ENCODE measurements at regions not wholly inside any gene's neighbourhood (a gene's known extent, or its start where the extent isn't known, plus 50 kb on each side); places are given as distances from the start of the nearest gene placed in this dataset.

- DNase-seq (no peak), ATAC-seq (ENCODE audit: low FRiP score) (no peak)
- Histone ChIP-seq H3K9me3 (ENCODE audit: control insufficient read depth, low read length) (no peaks in the 10 kb centered on the region), H3K27me3 (ENCODE audit: control insufficient read depth in 1 of 2, insufficient read depth in 2 of 2, low read length in 1 of 2) (no peaks in the 10 kb centered on the region), H3K27ac (ENCODE audit: low read depth in 1 of 2, low read length in 2 of 2) (no peak overlapping the region), H3K4me1 (ENCODE audit: control insufficient read depth in 1 of 2, insufficient read depth in 2 of 2, low read length in 2 of 2) (no peaks in the 10 kb centered on the region), H3K4me3 (ENCODE audit: low read length in 2 of 2) (no peak overlapping the region), H3K36me3 (ENCODE audit: control insufficient read depth in 1 of 2, insufficient read depth in 2 of 2, low read length in 1 of 2) (no peaks in the 10 kb centered on the region)
- WGBS, 2 donors: 91% methylated on average over 4 of the region's 4 CpGs
- intact Hi-C loops (cut with DNase I): no loop called here
Observed at GRCh38 chr1:30633294-30633693, 90.1 kb downstream of the MATN1 start.

- no peaks in the 10 kb centered on the region for H3K4me1 ChIP-seq (ENCODE audit: control insufficient read depth in 1 of 2, insufficient read depth in 2 of 2, low read length in 2 of 2)
- WGBS, 2 donors: 79 to 80% methylated on average over 7 of the region's 7 CpGs
- H3K4me3 ChIP-seq (ENCODE audit: low read length in 2 of 2): no peak overlapping the region
- H3K36me3 ChIP-seq (ENCODE audit: control insufficient read depth in 1 of 2, insufficient read depth in 2 of 2, low read length in 1 of 2): no peaks in the 10 kb centered on the region
- no peaks in the 10 kb centered on the region for H3K27me3 ChIP-seq (ENCODE audit: control insufficient read depth in 1 of 2, insufficient read depth in 2 of 2, low read length in 1 of 2)
- ATAC-seq (ENCODE audit: low FRiP score) (no peak), DNase-seq (no peak)
- no peak overlapping the region for H3K27ac ChIP-seq (ENCODE audit: low read depth in 1 of 2, low read length in 2 of 2)
- intact Hi-C loops (cut with DNase I): no loop called here
- H3K9me3 ChIP-seq (ENCODE audit: control insufficient read depth, low read length): no peaks in the 10 kb centered on the region
Observed at GRCh38 chr1:30632481-30632880, 90.9 kb downstream of the MATN1 start.

- peak in 1 of 2 donors; percentile 78 for DNase-seq
- H3K4me3 ChIP-seq (ENCODE audit: low read length in 2 of 2): no peak overlapping the region
- H3K36me3 ChIP-seq (ENCODE audit: control insufficient read depth in 1 of 2, insufficient read depth in 2 of 2, low read length in 1 of 2): no peaks in the 10 kb centered on the region
- peaks cover 4% of the 10 kb centered on the region for H3K9me3 ChIP-seq (ENCODE audit: control insufficient read depth, low read length)
- ATAC-seq (ENCODE audit: low FRiP score): no peak
- WGBS, 2 donors: 94 to 95% methylated on average over 2 of the region's 2 CpGs
- peaks cover 0 to 3% of the 10 kb centered on the region in 2 donors for H3K27me3 ChIP-seq (ENCODE audit: control insufficient read depth in 1 of 2, insufficient read depth in 2 of 2, low read length in 1 of 2)
- no peaks in the 10 kb centered on the region for H3K4me1 ChIP-seq (ENCODE audit: control insufficient read depth in 1 of 2, insufficient read depth in 2 of 2, low read length in 2 of 2)
- intact Hi-C loops (cut with DNase I): no loop called here
- no peak overlapping the region for H3K27ac ChIP-seq (ENCODE audit: low read depth in 1 of 2, low read length in 2 of 2)
Observed at GRCh38 chr1:30631700-30632099, 91.7 kb downstream of the MATN1 start.

GRCh38 chr1:30629501-30629900 lies 93.9 kb downstream of the MATN1 start:
- peak in 1 of 2 donors; percentile 62 for DNase-seq
- Histone ChIP-seq H3K27ac (ENCODE audit: low read depth in 1 of 2, low read length in 2 of 2) (no peak overlapping the region), H3K4me1 (ENCODE audit: control insufficient read depth in 1 of 2, insufficient read depth in 2 of 2, low read length in 2 of 2) (no peaks in the 10 kb centered on the region), H3K36me3 (ENCODE audit: control insufficient read depth in 1 of 2, insufficient read depth in 2 of 2, low read length in 1 of 2) (no peaks in the 10 kb centered on the region), H3K27me3 (ENCODE audit: control insufficient read depth in 1 of 2, insufficient read depth in 2 of 2, low read length in 1 of 2) (peaks cover 0 to 3% of the 10 kb centered on the region in 2 donors), H3K9me3 (ENCODE audit: control insufficient read depth, low read length) (peaks cover 8% of the 10 kb centered on the region), H3K4me3 (ENCODE audit: low read length in 2 of 2) (no peak overlapping the region)
- intact Hi-C loops (cut with DNase I): no loop called here
- 70 to 74% methylated on average over 5 of the region's 5 CpGs for WGBS, 2 donors
- ATAC-seq (ENCODE audit: low FRiP score): no peak

- intact Hi-C loops (cut with DNase I): no loop called here
- 26 to 29% methylated on average over 2 of the region's 2 CpGs for WGBS, 2 donors
- ATAC-seq (ENCODE audit: low FRiP score) (no peak), DNase-seq (peak in 1 of 2 donors; percentile 34)
- Histone ChIP-seq H3K27ac (ENCODE audit: low read depth in 1 of 2, low read length in 2 of 2) (no peak overlapping the region), H3K9me3 (ENCODE audit: control insufficient read depth, low read length) (peaks cover 10% of the 10 kb centered on the region), H3K27me3 (ENCODE audit: control insufficient read depth in 1 of 2, insufficient read depth in 2 of 2, low read length in 1 of 2) (peaks cover 0 to 3% of the 10 kb centered on the region in 2 donors), H3K4me1 (ENCODE audit: control insufficient read depth in 1 of 2, insufficient read depth in 2 of 2, low read length in 2 of 2) (no peaks in the 10 kb centered on the region), H3K4me3 (ENCODE audit: low read length in 2 of 2) (no peak overlapping the region), H3K36me3 (ENCODE audit: control insufficient read depth in 1 of 2, insufficient read depth in 2 of 2, low read length in 1 of 2) (no peaks in the 10 kb centered on the region)
Observed at GRCh38 chr1:30627994-30628393, 95.4 kb downstream of the MATN1 start.

- Histone ChIP-seq H3K27me3 (ENCODE audit: control insufficient read depth in 1 of 2, insufficient read depth in 2 of 2, low read length in 1 of 2) (peaks cover 0 to 3% of the 10 kb centered on the region in 2 donors), H3K27ac (ENCODE audit: low read depth in 1 of 2, low read length in 2 of 2) (no peak overlapping the region), H3K9me3 (ENCODE audit: control insufficient read depth, low read length) (peaks cover 11% of the 10 kb centered on the region), H3K36me3 (ENCODE audit: control insufficient read depth in 1 of 2, insufficient read depth in 2 of 2, low read length in 1 of 2) (no peaks in the 10 kb centered on the region), H3K4me1 (ENCODE audit: control insufficient read depth in 1 of 2, insufficient read depth in 2 of 2, low read length in 2 of 2) (no peaks in the 10 kb centered on the region), H3K4me3 (ENCODE audit: low read length in 2 of 2) (no peak overlapping the region)
- ATAC-seq (ENCODE audit: low FRiP score) (no peak), DNase-seq (no peak)
- 84 to 93% methylated on average over 1 of the region's 1 CpG for WGBS, 2 donors
- intact Hi-C loops (cut with DNase I): no loop called here
Observed at GRCh38 chr1:30627206-30627605, 96.2 kb downstream of the MATN1 start.

- WGBS, 2 donors: 91 to 100% methylated on average over 1 of the region's 1 CpG
- peaks cover 0 to 3% of the 10 kb centered on the region in 2 donors for H3K27me3 ChIP-seq (ENCODE audit: control insufficient read depth in 1 of 2, insufficient read depth in 2 of 2, low read length in 1 of 2)
Observed at GRCh38 chr1:30623431-30623830, 100.0 kb downstream of the MATN1 start.

GRCh38 chr1:30619619-30620018 lies 103.8 kb downstream of the MATN1 start:
- intact Hi-C loops (cut with DNase I): no loop called here
- WGBS, 2 donors: 71 to 80% methylated on average over 4 of the region's 4 CpGs
- Histone ChIP-seq H3K27ac (ENCODE audit: low read depth in 1 of 2, low read length in 2 of 2) (no peak overlapping the region), H3K9me3 (ENCODE audit: control insufficient read depth, low read length) (peaks cover 6% of the 10 kb centered on the region), H3K4me1 (ENCODE audit: control insufficient read depth in 1 of 2, insufficient read depth in 2 of 2, low read length in 2 of 2) (no peaks in the 10 kb centered on the region), H3K27me3 (ENCODE audit: control insufficient read depth in 1 of 2, insufficient read depth in 2 of 2, low read length in 1 of 2) (no peaks in the 10 kb centered on the region), H3K36me3 (ENCODE audit: control insufficient read depth in 1 of 2, insufficient read depth in 2 of 2, low read length in 1 of 2) (no peaks in the 10 kb centered on the region), H3K4me3 (ENCODE audit: low read length in 2 of 2) (no peak overlapping the region)
- ATAC-seq (ENCODE audit: low FRiP score) (no peak), DNase-seq (no peak)

More at GRCh38 chr1:30623431-30623830, 100.0 kb downstream of the MATN1 start:
- intact Hi-C loops (cut with DNase I): no loop called here
- no peak for ATAC-seq (ENCODE audit: low FRiP score)
- H3K4me3 ChIP-seq (ENCODE audit: low read length in 2 of 2): no peak overlapping the region
- H3K36me3 ChIP-seq (ENCODE audit: control insufficient read depth in 1 of 2, insufficient read depth in 2 of 2, low read length in 1 of 2): no peaks in the 10 kb centered on the region
- no peak for DNase-seq
- no peaks in the 10 kb centered on the region for H3K4me1 ChIP-seq (ENCODE audit: control insufficient read depth in 1 of 2, insufficient read depth in 2 of 2, low read length in 2 of 2)
- H3K27ac ChIP-seq (ENCODE audit: low read depth in 1 of 2, low read length in 2 of 2): no peak overlapping the region
- H3K9me3 ChIP-seq (ENCODE audit: control insufficient read depth, low read length): peaks cover 13% of the 10 kb centered on the region

GRCh38 chr1:30618335-30618747 lies 105.0 kb downstream of the MATN1 start:
- Histone ChIP-seq H3K27me3 (ENCODE audit: control insufficient read depth in 1 of 2, insufficient read depth in 2 of 2, low read length in 1 of 2) (no peaks in the 10 kb centered on the region), H3K36me3 (ENCODE audit: control insufficient read depth in 1 of 2, insufficient read depth in 2 of 2, low read length in 1 of 2) (no peaks in the 10 kb centered on the region), H3K4me1 (ENCODE audit: control insufficient read depth in 1 of 2, insufficient read depth in 2 of 2, low read length in 2 of 2) (no peaks in the 10 kb centered on the region), H3K4me3 (ENCODE audit: low read length in 2 of 2) (no peak overlapping the region), H3K27ac (ENCODE audit: low read depth in 1 of 2, low read length in 2 of 2) (no peak overlapping the region), H3K9me3 (ENCODE audit: control insufficient read depth, low read length) (peaks cover 6% of the 10 kb centered on the region)
- 52 to 53% methylated on average over 6 of the region's 6 CpGs for WGBS, 2 donors
- ATAC-seq (ENCODE audit: low FRiP score): no peak
- intact Hi-C loops (cut with DNase I): no loop called here
- no peak for DNase-seq

Measured in aorta (tissue), 5 donors.